Panc1 (cell line): ENCODE measurements at regions not wholly inside any gene's neighbourhood (a gene's known extent, or its start where the extent isn't known, plus 50 kb on each side); places are given as distances from the start of the nearest gene placed in this dataset.

ENCODE experiments used
- ATAC-seq: fragments of 200-7000 bp; cut with Tn5 transposase; 2 replicates; pipeline ENCODE4 v1.9.1; 2020; ENCODE audit warnings: mild to moderate bottlenecking, moderate library complexity
- BruUV-seq: library from RNA; stranded (reverse); fragments of 400-500 nt; replicated peaks from 2 replicates; lab custom pipeline; 2021; lab: Mats Ljungman, UMichigan
- CTCF ChIA-PET: fragments of 300-600 bp; sonication (Branson Sonifier 250); formaldehyde crosslinking; loops from one replicate; lab custom pipeline; 2022; ENCODE audit warnings: antibody characterized with exemption; lab: Charles Lee
- POLR2A ChIA-PET: fragments of 300-600 bp; sonication (Branson Sonifier 250); formaldehyde crosslinking; loops from one replicate; lab custom pipeline; 2022; ENCODE audit warnings: antibody characterized with exemption; lab: Charles Lee
- DNase-seq: peaks from one replicate; pipeline ENCODE4 v3.0.0-alpha.2; 2010; ENCODE audit warnings: low read depth, low spot score
- H3K27ac ChIP-seq: 2 replicates; pipeline ENCODE4 v1.5.1; 2011; ENCODE audit warnings: mild to moderate bottlenecking, low read length, inconsistent platforms
- H3K27me3 ChIP-seq: fragments of 200-500 bp; sonication (Bioruptor generic); 2 replicates; pipeline ENCODE4 v1.6.0; 2014; ENCODE audit warnings: low read length, inconsistent platforms; ENCODE audit not compliant: control insufficient read depth, insufficient read depth
- H3K36me3 ChIP-seq: fragments of 200-500 bp; sonication (Bioruptor generic); 2 replicates; pipeline ENCODE4 v1.5.1; 2014; ENCODE audit warnings: inconsistent platforms, mild to moderate bottlenecking, low read length, moderate library complexity; ENCODE audit not compliant: control insufficient read depth, insufficient read depth
- H3K4me1 ChIP-seq: 2 replicates; pipeline ENCODE4 v1.5.1; 2011; ENCODE audit warnings: inconsistent platforms, mild to moderate bottlenecking, low read length, moderate library complexity; ENCODE audit not compliant: control insufficient read depth, insufficient read depth
- H3K4me3 ChIP-seq, 2 experiments: 2 replicates each; pipeline ENCODE4 v1.5.1; 2011 to 2012; ENCODE audit warnings: low read depth in 2 of 2, low read length in 2 of 2, mild to moderate bottlenecking in 2 of 2, inconsistent platforms in 1 of 2, moderate library complexity in 1 of 2
- H3K9me3 ChIP-seq: fragments of 200-500 bp; sonication (Bioruptor generic); 2 replicates; pipeline ENCODE4 v1.5.1; 2014; ENCODE audit warnings: low read depth, mild to moderate bottlenecking, inconsistent platforms, low read length, moderate library complexity; ENCODE audit not compliant: control insufficient read depth, insufficient read depth
- CTCF ChIP-seq: fragments of 450-650 bp; IDR thresholded peaks from 2 replicates; pipeline ENCODE4 v1.5.1; 2017; ENCODE audit warnings: mild to moderate bottlenecking
- POLR2AphosphoS5 ChIP-seq: IDR thresholded peaks from 2 replicates; pipeline ENCODE4 v1.6.1; 2012; ENCODE audit warnings: mild to moderate bottlenecking, low read depth, low read length, moderate library complexity
- REST ChIP-seq, 2 experiments: IDR thresholded peaks; 2 replicates each; pipeline ENCODE4 v1.6.1; 2011 to 2012; ENCODE audit warnings: low read depth in 2 of 2, control low read depth in 1 of 2, low read length in 1 of 2, mild to moderate bottlenecking in 1 of 2, moderate library complexity in 1 of 2; ENCODE audit not compliant: insufficient read depth in 1 of 2
- SIN3A ChIP-seq: IDR thresholded peaks from 2 replicates; pipeline ENCODE4 v1.6.1; 2012; ENCODE audit warnings: low read depth, mild to moderate bottlenecking, low read length, moderate library complexity, borderline replicate concordance; ENCODE audit not compliant: insufficient read depth
- TCF7L2 ChIP-seq: IDR thresholded peaks from 2 replicates; pipeline ENCODE4 v1.6.1; 2011; ENCODE audit warnings: mild to moderate bottlenecking, low read depth, low read length, inconsistent platforms
- in situ Hi-C: cut with HindIII; loops from 2 replicates; pipeline ENCODE4 v1.10.0; 2016; ENCODE audit warnings: low sequenced_read_pairs, low pct_unique_long_range_greater_than_20kb
- intact Hi-C: fragments of 100-400 bp; cut with micrococcal nuclease; formaldehyde crosslinking; loops from one replicate; pipeline ENCODE4 v1.10.0; 2022; ENCODE audit not compliant: unreplicated experiment

- ATAC-seq (no peak), DNase-seq (no peak)
- no peak for TF ChIP-seq SIN3A
- no peak for TF ChIP-seq REST (IDR thresholded peaks at IDR 0.05; ENCODE audit: insufficient read depth in 1 of 2, low read depth in 2 of 2, low read length in 1 of 2)
- TF ChIP-seq POLR2AphosphoS5 = no peak
- TF ChIP-seq CTCF = no peak
- TF ChIP-seq TCF7L2 = no peak
- Histone ChIP-seq H3K9me3 (no peaks in the 10 kb centered on the region), H3K4me1 (no peaks in the 10 kb centered on the region), H3K36me3 (no peaks in the 10 kb centered on the region), H3K27ac (no peak overlapping the region), H3K27me3 (no peaks in the 10 kb centered on the region; the same call in 1 of the 2 replicates), H3K4me3 (no peak overlapping the region)
- BruUV-seq = no TSS peak
- CTCF ChIA-PET = no interaction called here
- intact Hi-C loops = no loop called here
- POLR2A ChIA-PET = no interaction called here
- in situ Hi-C loops = no loop called here
These were observed 68.0 kb downstream of the TEX35 start for GRCh38 chr1:178580876-178581275.

DNA sequence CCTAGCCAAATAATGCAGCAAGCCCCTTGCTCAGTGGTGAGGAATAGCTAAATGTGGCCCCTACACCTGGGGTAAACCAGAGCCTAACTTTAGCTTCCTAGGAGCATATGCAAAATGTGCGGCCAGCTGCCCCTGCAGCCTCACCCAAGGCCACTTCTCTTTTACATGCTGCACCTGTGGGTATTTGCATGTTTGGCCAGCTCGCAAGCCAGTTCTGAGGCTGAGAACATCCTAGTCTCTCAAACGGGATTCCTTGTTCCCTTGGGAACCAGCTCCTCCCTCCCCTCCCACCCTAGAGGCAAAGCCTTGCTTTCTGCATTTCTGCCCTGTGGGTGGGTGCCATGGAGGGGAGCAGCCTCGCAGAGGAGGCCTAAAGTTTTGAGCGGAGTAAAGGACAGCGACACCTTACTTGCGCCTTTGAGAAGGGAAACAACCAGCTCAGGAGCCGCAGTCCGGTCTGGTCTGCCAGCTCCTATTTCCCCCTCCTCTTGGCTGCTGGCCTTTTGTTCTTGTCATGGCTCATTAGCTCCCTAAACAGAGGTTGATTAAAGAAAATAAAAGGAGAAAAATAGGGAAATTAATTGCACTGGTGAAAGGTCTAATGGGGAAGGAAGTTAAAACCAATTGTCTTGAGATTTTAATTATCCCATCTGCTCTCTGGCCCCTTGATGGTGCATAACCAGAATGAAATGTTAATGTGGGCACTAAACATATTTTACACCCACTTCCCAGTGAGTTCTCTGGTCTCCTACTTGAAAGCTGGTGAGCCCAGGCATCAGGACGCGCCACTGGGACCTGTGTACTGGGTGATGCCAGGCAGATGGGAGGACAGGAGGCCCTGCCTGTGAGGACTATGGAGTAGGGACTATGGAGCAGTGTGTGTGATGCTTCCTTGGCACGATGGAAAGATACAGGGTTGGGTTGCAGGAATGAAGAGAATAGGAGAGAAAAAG lies 68.7 kb downstream of the TEX35 start:
- no peak for DNase-seq
- POLR2A ChIA-PET = no interaction called here
- no peaks in the 10 kb centered on the region for H3K9me3 ChIP-seq
- no peaks in the 10 kb centered on the region for H3K36me3 ChIP-seq
- no peak for ATAC-seq
- intact Hi-C loops = no loop called here
- BruUV-seq = no TSS peak
- in situ Hi-C loops = no loop called here
- no peak for TF ChIP-seq CTCF
- TF ChIP-seq SIN3A = no peak
- TF ChIP-seq POLR2AphosphoS5 = no peak
- no peak for TF ChIP-seq REST (IDR thresholded peaks at IDR 0.05; ENCODE audit: insufficient read depth in 1 of 2, low read depth in 2 of 2, low read length in 1 of 2)
- no peak for TF ChIP-seq TCF7L2
- H3K4me3 ChIP-seq = no peak overlapping the region
- no peaks in the 10 kb centered on the region for H3K4me1 ChIP-seq
- H3K27me3 ChIP-seq = no peaks in the 10 kb centered on the region; the same call in 1 of the 2 replicates
- CTCF ChIA-PET = no interaction called here
- H3K27ac ChIP-seq = no peak overlapping the region
